Activated T-cell treated with anti-CD3 and anti-CD28 coated beads, Interleukin-2, amount 50 U/mL, for 1 hour (primary cell): ENCODE measurements at regions not wholly inside any gene's neighbourhood (a gene's known extent, or its start where the extent isn't known, plus 50 kb on each side); places are given as distances from the start of the nearest gene placed in this dataset.
"Not testable (repeated sequence)": the region's sequence is repeated elsewhere in the genome, so short reads cannot be mapped to it uniquely, and the experiment has no call there.

Experiments
- DNase-seq: peaks from one replicate; pipeline ENCODE4 v3.0.0-alpha.2; 2020

GRCh38 chr3:124142389-124142970, 150.6 kb upstream of the ROPN1 start:
- no peak for DNase-seq

- no peak for DNase-seq
Measured at GRCh38 chr3:124143047-124143446, 151.1 kb upstream of the ROPN1 start.

GRCh38 chr3:124144035-124144814, 152.3 kb upstream of the ROPN1 start:
- DNase-seq: no peak

GRCh38 chr3:124147429-124147828, 155.5 kb upstream of the ROPN1 start:
- no peak for DNase-seq

GRCh38 chr3:124147946-124148345, 156.0 kb upstream of the ROPN1 start:
- DNase-seq: no peak

- DNase-seq: no peak
Measured at GRCh38 chr3:124149081-124149480, 157.2 kb upstream of the ROPN1 start.

GRCh38 chr3:124149771-124150170, 157.8 kb upstream of the ROPN1 start:
- DNase-seq: no peak

- DNase-seq: not testable (repeated sequence)
Measured at GRCh38 chr3:124152891-124153290, 161.0 kb upstream of the ROPN1 start.

- no peak for DNase-seq
Measured at GRCh38 chr3:124156866-124157712, 165.2 kb upstream of the ROPN1 start.

- DNase-seq: no peak
Measured at GRCh38 chr3:124157748-124158147, 165.8 kb upstream of the ROPN1 start.

- no peak for DNase-seq
Measured at GRCh38 chr3:124158168-124158881, 166.4 kb upstream of the ROPN1 start.

GRCh38 chr3:124161448-124161847, 169.5 kb upstream of the ROPN1 start:
- no peak for DNase-seq

- DNase-seq: no peak
Measured at GRCh38 chr3:124163689-124164088, 171.8 kb upstream of the ROPN1 start.

- DNase-seq: no peak
Measured at GRCh38 chr3:124168271-124168670, 176.3 kb upstream of the ROPN1 start.

GRCh38 chr3:124172283-124172682, 180.4 kb upstream of the ROPN1 start:
- no peak for DNase-seq

GRCh38 chr3:124172816-124173215, 180.9 kb upstream of the ROPN1 start:
- no peak for DNase-seq

- no peak for DNase-seq
Measured at GRCh38 chr3:124174476-124174875, 182.6 kb upstream of the ROPN1 start.

- DNase-seq: no peak
Measured at GRCh38 chr3:124174910-124175874, 183.3 kb upstream of the ROPN1 start.

- no peak for DNase-seq
Measured at GRCh38 chr3:124177071-124177470, 185.1 kb upstream of the ROPN1 start.

- no peak for DNase-seq
Measured at GRCh38 chr3:124178531-124178930, 186.6 kb upstream of the ROPN1 start.

GRCh38 chr3:124200407-124200806, 208.5 kb upstream of the ROPN1 start:
- DNase-seq: no peak

- no peak for DNase-seq
Measured at GRCh38 chr3:124201226-124201625, 209.3 kb upstream of the ROPN1 start.
